DND-41 (cell line): ENCODE measurements at regions not wholly inside any gene's neighbourhood (a gene's known extent, or its start where the extent isn't known, plus 50 kb on each side); places are given as distances from the start of the nearest gene placed in this dataset.

Source experiments
- CTCF ChIP-seq: IDR thresholded peaks from 2 replicates; pipeline ENCODE4 v1.5.1; 2012; ENCODE audit warnings: borderline replicate concordance, low read length, moderate library complexity, mild to moderate bottlenecking; ENCODE audit not compliant: poor library complexity, severe bottlenecking; ENCODE audit errors: extremely low read depth
- EZH2 ChIP-seq: IDR thresholded peaks from 3 replicates; pipeline ENCODE4 v1.6.1; 2012; ENCODE audit warnings: borderline replicate concordance, low read depth, mild to moderate bottlenecking, moderate library complexity, low read length, inconsistent platforms; ENCODE audit not compliant: severe bottlenecking

DNA sequence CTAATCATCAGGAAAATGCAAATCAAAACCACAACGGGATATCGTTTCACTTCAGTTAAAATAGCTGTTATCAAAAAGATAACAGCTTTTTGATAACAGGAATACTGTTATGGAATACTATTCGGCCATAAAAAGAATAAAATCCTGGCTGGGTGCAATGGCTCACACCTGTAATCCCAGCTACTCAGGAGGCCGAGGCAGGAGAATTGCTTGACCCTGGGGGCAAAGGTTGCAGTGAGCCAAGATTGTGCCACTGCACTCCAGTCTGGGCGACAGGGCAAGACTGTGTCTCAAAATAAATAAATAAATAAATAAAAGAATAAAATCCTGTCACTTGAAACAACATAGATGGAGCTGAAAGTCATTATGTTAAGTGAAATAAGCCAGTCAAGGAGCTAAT, 178.1 kb upstream of the TSC22D2 start:
- TF ChIP-seq CTCF (no peak), EZH2 (no peak)
